ENCODE measurements at regions not wholly inside any gene's neighbourhood (a gene's known extent, or its start where the extent isn't known, plus 50 kb on each side); places are given as distances from the start of the nearest gene placed in this dataset.

GRCh38 chr13:103878891-103879605 is 812.8 kb upstream of the SLC10A2 start:
- TF ChIP-seq POLR2A (IDR thresholded peaks at IDR 0.05), result no peak
- no peak for TF ChIP-seq CTCF (IDR thresholded peaks at IDR 0.05)
- no peak for TF ChIP-seq POLR2AphosphoS5 (IDR thresholded peaks at IDR 0.05)
